Nephron (organoid): ENCODE measurements at regions not wholly inside any gene's neighbourhood (a gene's known extent, or its start where the extent isn't known, plus 50 kb on each side); places are given as distances from the start of the nearest gene placed in this dataset.
A peak's percentile ranks its signal among the peaks of the same experiment; 100 is the strongest.
"Not testable (repeated sequence)": the region's sequence is repeated elsewhere in the genome, so short reads cannot be mapped to it uniquely, and the experiment has no call there.

Experiments used
- H3K27ac Mint-ChIP-seq, 3 experiments: 2 replicates each; pipeline ENCODE4 v1.8.0; 2020; ENCODE audit warnings: mixed read lengths in 3 of 3, mild to moderate bottlenecking in 2 of 3, moderate library complexity in 1 of 3
- H3K27me3 Mint-ChIP-seq: 2 replicates; pipeline ENCODE4 v1.8.0; 2021; ENCODE audit warnings: low read depth, mild to moderate bottlenecking, moderate library complexity, mixed read lengths
- H3K36me3 Mint-ChIP-seq: 2 replicates; pipeline ENCODE4 v1.8.0; 2020; ENCODE audit warnings: low read depth, mixed read lengths
- H3K4me1 Mint-ChIP-seq: 2 replicates; pipeline ENCODE4 v1.8.0; 2020; ENCODE audit warnings: mixed read lengths
- H3K4me3 Mint-ChIP-seq, 3 experiments: 2 replicates each; pipeline ENCODE4 v1.8.0; 2020; ENCODE audit warnings: mild to moderate bottlenecking in 3 of 3, mixed read lengths in 3 of 3, moderate library complexity in 2 of 3
- H3K9me3 Mint-ChIP-seq: 2 replicates; pipeline ENCODE4 v1.8.0; 2020; ENCODE audit warnings: mixed read lengths
- TF ChIP-seq, protein P1 (sequence below), 3 experiments: fragments of 200-600 bp; sonication (generic); IDR thresholded peaks; one replicate each; pipeline ENCODE4 v1.5.0; 2021; ENCODE audit warnings: antibody characterized with exemption in 3 of 3; ENCODE audit not compliant: unreplicated experiment in 3 of 3

DNA sequence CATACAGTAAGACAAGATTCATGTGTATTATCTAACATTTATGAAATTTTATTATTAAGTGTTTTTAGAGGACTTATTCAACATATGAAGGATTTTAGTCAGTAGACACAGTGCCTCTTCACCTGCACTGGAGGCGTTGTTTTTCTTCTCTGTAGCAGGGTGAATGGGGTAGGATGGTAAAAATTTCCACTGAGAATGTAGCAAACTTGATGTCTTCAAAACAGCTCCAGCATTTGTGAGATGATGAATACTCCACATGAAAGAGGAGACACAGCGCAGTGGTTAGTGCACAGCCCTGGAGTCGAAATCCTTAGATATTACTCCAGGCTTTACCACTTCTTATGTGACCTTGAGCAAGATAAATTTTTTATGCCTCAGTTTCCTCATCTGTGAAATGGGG, 110.5 kb upstream of the AHI1 start:
- Mint-ChIP-seq H3K36me3 (no peaks in the 10 kb centered on the region), H3K27ac (no peak overlapping the region)
- TF ChIP-seq, protein P1, sequence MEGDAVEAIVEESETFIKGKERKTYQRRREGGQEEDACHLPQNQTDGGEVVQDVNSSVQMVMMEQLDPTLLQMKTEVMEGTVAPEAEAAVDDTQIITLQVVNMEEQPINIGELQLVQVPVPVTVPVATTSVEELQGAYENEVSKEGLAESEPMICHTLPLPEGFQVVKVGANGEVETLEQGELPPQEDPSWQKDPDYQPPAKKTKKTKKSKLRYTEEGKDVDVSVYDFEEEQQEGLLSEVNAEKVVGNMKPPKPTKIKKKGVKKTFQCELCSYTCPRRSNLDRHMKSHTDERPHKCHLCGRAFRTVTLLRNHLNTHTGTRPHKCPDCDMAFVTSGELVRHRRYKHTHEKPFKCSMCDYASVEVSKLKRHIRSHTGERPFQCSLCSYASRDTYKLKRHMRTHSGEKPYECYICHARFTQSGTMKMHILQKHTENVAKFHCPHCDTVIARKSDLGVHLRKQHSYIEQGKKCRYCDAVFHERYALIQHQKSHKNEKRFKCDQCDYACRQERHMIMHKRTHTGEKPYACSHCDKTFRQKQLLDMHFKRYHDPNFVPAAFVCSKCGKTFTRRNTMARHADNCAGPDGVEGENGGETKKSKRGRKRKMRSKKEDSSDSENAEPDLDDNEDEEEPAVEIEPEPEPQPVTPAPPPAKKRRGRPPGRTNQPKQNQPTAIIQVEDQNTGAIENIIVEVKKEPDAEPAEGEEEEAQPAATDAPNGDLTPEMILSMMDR (IDR thresholded peaks at IDR 0.05; ENCODE audit: unreplicated experiment in 3 of 3): no peak

DNA sequence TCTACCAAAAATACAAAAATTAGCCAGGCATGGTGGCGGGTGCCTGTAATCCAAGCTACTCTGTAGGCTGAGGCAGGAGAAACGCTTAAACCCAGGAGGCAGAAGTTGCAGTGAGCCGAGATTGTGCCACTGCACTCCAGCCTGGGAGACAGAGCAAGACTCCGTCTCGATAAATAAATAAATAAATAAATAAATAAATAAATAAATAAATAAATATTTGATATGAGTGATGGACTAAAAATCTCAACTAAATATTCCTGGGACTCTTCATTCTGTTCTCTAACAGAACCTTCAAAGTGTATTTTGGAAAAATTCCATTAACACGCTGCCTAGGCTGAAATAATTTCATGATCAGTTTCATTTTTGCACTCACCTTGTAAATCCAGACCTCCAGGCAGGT, 112.7 kb upstream of the AHI1 start:
- H3K27ac Mint-ChIP-seq, H3K36me3 Mint-ChIP-seq, H3K9me3 Mint-ChIP-seq, H3K4me3 Mint-ChIP-seq, H3K27me3 Mint-ChIP-seq: not testable (repeated sequence)
- H3K4me1 Mint-ChIP-seq: peaks cover 12% of the 10 kb centered on the region

More for the DNA sequence above, 110.5 kb upstream of the AHI1 start:
- peaks cover 13% of the 10 kb centered on the region for H3K4me1 Mint-ChIP-seq
- H3K4me3 Mint-ChIP-seq: no peak overlapping the region
- no peaks in the 10 kb centered on the region for H3K27me3 Mint-ChIP-seq
- H3K9me3 Mint-ChIP-seq: no peaks in the 10 kb centered on the region

DNA sequence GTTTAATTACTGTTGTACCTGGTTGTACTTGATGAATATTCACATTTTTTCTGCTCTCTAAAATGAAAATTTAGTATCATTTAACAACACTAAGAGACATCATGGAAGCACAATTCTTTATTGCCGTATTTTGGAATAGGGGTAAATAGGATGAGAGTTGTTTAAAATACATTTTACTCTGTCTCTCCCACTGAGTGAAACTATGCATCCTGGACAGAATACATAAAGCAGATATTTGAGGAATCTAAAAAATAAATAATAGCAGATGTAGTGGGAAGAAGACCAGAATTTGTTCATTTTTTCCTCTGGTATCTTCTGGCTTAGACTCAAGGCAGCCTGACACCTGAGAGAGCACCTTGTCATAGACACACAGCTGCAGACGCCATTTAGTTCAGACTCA, 119.1 kb upstream of the AHI1 start:
- peak overlapping the region; percentile 7 to 50 (median 32) for H3K27ac Mint-ChIP-seq
- H3K4me3 Mint-ChIP-seq: no peak overlapping the region
- no peaks in the 10 kb centered on the region for H3K36me3 Mint-ChIP-seq
- no peaks in the 10 kb centered on the region for H3K9me3 Mint-ChIP-seq
- H3K27me3 Mint-ChIP-seq: no peaks in the 10 kb centered on the region
- TF ChIP-seq, protein P1 (IDR thresholded peaks at IDR 0.05; ENCODE audit: unreplicated experiment in 3 of 3): no peak
- peaks cover 19% of the 10 kb centered on the region for H3K4me1 Mint-ChIP-seq

DNA sequence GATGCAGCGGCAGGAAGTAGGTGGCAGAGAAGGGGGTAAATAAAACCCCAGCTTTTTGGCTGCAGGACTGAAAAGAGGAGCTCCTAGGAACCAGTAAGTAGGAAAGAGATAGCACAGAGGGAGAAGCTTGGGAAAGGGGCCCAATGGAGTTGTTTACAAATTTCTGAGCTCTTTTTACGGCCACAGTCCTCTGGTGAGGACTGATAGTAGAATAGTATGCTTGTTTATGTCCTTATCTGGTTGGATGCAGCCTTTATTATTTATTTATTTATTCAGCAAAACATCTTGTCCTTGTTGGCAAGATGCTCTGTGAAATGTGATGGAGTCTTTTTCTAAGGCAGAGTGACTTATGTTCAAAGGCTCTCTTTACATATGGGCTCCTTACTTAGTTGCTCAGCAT, 119.7 kb upstream of the AHI1 start:
- no peaks in the 10 kb centered on the region for H3K9me3 Mint-ChIP-seq
- TF ChIP-seq, protein P1 (IDR thresholded peaks at IDR 0.05; ENCODE audit: unreplicated experiment in 3 of 3): no peak
- peaks cover 19% of the 10 kb centered on the region for H3K4me1 Mint-ChIP-seq
- peak overlapping the region in 2 of 3 experiments; percentile 32 to 50 for H3K27ac Mint-ChIP-seq
- H3K27me3 Mint-ChIP-seq: no peaks in the 10 kb centered on the region
- no peaks in the 10 kb centered on the region for H3K36me3 Mint-ChIP-seq
- no peak overlapping the region for H3K4me3 Mint-ChIP-seq

DNA sequence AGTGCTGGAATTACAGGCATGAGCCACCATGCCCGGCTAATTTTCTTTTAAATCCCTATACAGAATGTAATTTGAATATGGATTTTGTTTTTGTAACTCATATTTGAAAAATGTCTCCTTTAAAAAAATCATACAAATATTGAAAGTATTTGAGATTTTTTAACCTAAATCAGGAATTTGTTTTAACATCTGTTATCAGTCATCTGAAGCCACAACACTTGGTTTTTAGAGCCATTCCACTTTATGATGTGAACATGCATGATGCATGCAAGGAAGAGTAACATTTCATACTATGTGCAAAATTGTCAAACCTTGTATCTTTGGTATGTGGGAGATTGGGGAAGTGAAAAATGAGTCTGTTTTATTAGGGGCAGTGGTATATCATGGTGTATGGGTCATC, 124.5 kb upstream of the AHI1 start:
- peaks cover 9% of the 10 kb centered on the region for H3K4me1 Mint-ChIP-seq
- no peaks in the 10 kb centered on the region for H3K9me3 Mint-ChIP-seq
- TF ChIP-seq, protein P1 (IDR thresholded peaks at IDR 0.05; ENCODE audit: unreplicated experiment in 3 of 3): no peak
- no peak overlapping the region for H3K4me3 Mint-ChIP-seq
- H3K36me3 Mint-ChIP-seq: no peaks in the 10 kb centered on the region
- no peaks in the 10 kb centered on the region for H3K27me3 Mint-ChIP-seq
- no peak overlapping the region for H3K27ac Mint-ChIP-seq

DNA sequence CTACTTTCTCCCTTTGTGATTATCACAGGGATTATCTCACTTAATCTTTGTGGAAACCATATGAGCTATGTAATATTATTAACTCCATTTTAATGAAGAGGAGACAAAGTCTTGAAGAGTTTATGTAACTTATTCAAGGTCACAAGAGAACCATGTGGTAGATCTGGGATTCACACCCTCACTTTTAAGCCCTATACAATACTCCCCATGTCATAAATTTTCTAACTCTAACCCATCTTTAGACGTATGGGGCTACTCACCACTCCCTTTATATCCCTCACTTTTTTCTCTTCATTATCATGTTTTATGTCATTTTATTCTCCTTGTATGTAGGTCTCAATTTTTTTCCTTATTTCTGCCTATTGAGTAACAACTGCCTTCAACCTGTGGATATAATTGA, 126.4 kb upstream of the AHI1 start:
- no peaks in the 10 kb centered on the region for H3K9me3 Mint-ChIP-seq
- H3K36me3 Mint-ChIP-seq: no peaks in the 10 kb centered on the region
- H3K4me1 Mint-ChIP-seq: peaks cover 7% of the 10 kb centered on the region
- no peak overlapping the region for H3K4me3 Mint-ChIP-seq
- peak overlapping the region in 1 of 3 experiments; percentile 16 for H3K27ac Mint-ChIP-seq
- no peaks in the 10 kb centered on the region for H3K27me3 Mint-ChIP-seq
- TF ChIP-seq, protein P1 (IDR thresholded peaks at IDR 0.05; ENCODE audit: unreplicated experiment in 3 of 3): no peak
